ENCODE measurements at regions not wholly inside any gene's neighbourhood (a gene's known extent, or its start where the extent isn't known, plus 50 kb on each side); places are given as distances from the start of the nearest gene placed in this dataset.

DNA sequence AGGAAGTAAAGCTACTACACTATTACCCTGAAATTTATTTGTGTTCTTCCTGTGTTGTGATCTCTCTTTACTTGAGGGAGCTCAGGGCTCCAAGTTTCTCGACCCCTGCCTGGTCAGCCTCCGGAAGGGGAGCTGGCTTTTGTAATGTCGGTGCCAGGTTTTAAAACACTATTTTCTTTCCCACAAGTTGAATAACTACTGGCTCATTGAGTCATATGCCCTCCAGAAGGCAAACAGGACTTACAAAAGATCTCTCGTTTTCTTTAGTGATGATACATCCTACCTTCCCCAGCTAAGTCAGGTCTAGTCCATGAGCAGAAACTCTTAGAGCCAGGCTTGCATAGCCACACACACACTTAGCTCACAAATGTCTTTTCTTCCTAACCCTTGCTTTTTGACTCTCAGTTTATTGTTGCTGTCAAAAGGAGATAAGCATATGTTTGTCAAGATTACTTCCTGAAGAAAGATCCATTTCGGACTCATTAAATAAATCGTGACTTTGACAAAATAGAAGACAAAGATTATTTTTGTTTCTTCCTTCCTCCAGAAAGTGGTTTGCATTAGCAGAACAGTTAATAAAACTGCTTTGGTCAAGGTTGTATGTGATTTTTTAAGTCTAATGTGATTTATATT, 209.8 kb upstream of the FLRT2 start:
- no peak overlapping the region for H3K27ac ChIP-seq (ENCODE audit: low read depth)
- H3K4me3 Mint-ChIP-seq: no peak overlapping the region

DNA sequence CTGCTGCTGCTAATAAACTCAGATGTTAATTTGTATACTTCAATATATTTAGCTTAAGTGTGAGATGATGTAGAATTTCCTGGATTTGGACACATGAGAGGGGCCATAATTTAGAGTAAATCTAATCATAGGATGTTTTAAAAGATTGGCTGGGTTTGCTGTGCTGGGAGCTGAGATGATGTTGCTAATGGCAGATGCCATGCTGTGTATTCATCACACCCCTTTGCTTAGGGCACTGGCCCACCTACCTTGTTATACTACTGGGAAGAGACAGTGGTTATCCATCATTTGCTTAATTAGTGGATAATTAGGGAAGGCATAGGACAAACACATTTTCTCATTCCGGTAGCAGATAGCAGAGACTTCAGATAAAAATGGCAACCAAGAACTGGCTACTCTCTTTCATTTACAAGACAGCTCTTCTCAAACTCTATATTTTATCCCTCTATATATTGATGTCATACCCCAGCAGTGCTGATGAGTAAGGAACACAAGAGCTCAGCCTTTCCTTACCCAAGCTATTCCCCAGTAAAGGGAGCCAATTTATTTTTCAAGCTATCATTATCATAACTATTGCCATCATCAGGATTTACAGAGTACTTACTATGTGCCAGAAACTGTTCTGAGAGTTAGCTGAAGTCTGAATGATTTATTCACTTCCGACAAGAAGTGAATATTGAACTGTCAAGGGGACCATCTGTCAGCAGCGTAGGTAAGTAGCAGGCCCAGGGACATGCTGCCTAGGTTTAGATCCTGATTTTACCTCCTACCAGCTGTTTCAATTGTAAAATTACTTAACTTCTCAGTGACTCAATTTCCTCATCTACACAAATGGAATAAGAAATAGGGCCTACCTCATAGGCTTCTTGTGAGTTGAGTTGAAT, 204.6 kb upstream of the FLRT2 start:
- Histone ChIP-seq H3K27me3 (ENCODE audit: insufficient read depth) (no peaks in the 10 kb centered on the region), H3K9me2 (ENCODE audit: insufficient read depth) (peaks cover 17% of the 10 kb centered on the region), H3K4me2 (no peak overlapping the region), H3K79me2 (replicated peaks; ENCODE audit: insufficient read depth) (no peaks in the 10 kb centered on the region), H2AFZ (no peak overlapping the region), H3K4me3 (no peak overlapping the region), H3K36me3 (ENCODE audit: insufficient read depth) (no peaks in the 10 kb centered on the region), H3F3A (replicated peaks; ENCODE audit: low read depth) (no peaks in the 10 kb centered on the region), H4K20me1 (replicated peaks; ENCODE audit: insufficient read depth) (no peaks in the 10 kb centered on the region), H3K4me1 (ENCODE audit: insufficient read depth) (no peaks in the 10 kb centered on the region), H3K27ac (ENCODE audit: low read depth) (no peak overlapping the region)
- Mint-ChIP-seq H3K4me1 (peaks cover 17% of the 10 kb centered on the region), H3K36me3 (ENCODE audit: low read depth) (no peaks in the 10 kb centered on the region), H3K4me3 (no peak overlapping the region), H3K27ac (no peak overlapping the region), H3K27me3 (ENCODE audit: insufficient read depth, low read depth, poor library complexity) (no peaks in the 10 kb centered on the region), H3K9me3 (no peaks in the 10 kb centered on the region; the same call in 2 of the 3 replicates)
- DNase-seq (ENCODE audit: low spot score) (no peak), ATAC-seq (no peak)
- TF ChIP-seq, protein P1, sequence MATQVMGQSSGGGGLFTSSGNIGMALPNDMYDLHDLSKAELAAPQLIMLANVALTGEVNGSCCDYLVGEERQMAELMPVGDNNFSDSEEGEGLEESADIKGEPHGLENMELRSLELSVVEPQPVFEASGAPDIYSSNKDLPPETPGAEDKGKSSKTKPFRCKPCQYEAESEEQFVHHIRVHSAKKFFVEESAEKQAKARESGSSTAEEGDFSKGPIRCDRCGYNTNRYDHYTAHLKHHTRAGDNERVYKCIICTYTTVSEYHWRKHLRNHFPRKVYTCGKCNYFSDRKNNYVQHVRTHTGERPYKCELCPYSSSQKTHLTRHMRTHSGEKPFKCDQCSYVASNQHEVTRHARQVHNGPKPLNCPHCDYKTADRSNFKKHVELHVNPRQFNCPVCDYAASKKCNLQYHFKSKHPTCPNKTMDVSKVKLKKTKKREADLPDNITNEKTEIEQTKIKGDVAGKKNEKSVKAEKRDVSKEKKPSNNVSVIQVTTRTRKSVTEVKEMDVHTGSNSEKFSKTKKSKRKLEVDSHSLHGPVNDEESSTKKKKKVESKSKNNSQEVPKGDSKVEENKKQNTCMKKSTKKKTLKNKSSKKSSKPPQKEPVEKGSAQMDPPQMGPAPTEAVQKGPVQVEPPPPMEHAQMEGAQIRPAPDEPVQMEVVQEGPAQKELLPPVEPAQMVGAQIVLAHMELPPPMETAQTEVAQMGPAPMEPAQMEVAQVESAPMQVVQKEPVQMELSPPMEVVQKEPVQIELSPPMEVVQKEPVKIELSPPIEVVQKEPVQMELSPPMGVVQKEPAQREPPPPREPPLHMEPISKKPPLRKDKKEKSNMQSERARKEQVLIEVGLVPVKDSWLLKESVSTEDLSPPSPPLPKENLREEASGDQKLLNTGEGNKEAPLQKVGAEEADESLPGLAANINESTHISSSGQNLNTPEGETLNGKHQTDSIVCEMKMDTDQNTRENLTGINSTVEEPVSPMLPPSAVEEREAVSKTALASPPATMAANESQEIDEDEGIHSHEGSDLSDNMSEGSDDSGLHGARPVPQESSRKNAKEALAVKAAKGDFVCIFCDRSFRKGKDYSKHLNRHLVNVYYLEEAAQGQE (IDR thresholded peaks at IDR 0.05; ENCODE audit: unreplicated experiment): no peak
- TF ChIP-seq JUNB (IDR thresholded peaks at IDR 0.05; ENCODE audit: unreplicated experiment) (no peak), ZNF331 (CRISPR knock-in tag; IDR thresholded peaks at IDR 0.05; ENCODE audit: low read depth) (no peak), EZH2phosphoT487 (IDR thresholded peaks at IDR 0.05; ENCODE audit: unreplicated experiment) (no peak), STAT1 (IDR thresholded peaks at IDR 0.05; ENCODE audit: unreplicated experiment) (no peak), NANOG (IDR thresholded peaks at IDR 0.05; ENCODE audit: borderline replicate concordance) (no peak), CREB1 (CRISPR knock-in tag; IDR thresholded peaks at IDR 0.05; ENCODE audit: low read depth) (no peak)
- TF ChIP-seq, protein P2, sequence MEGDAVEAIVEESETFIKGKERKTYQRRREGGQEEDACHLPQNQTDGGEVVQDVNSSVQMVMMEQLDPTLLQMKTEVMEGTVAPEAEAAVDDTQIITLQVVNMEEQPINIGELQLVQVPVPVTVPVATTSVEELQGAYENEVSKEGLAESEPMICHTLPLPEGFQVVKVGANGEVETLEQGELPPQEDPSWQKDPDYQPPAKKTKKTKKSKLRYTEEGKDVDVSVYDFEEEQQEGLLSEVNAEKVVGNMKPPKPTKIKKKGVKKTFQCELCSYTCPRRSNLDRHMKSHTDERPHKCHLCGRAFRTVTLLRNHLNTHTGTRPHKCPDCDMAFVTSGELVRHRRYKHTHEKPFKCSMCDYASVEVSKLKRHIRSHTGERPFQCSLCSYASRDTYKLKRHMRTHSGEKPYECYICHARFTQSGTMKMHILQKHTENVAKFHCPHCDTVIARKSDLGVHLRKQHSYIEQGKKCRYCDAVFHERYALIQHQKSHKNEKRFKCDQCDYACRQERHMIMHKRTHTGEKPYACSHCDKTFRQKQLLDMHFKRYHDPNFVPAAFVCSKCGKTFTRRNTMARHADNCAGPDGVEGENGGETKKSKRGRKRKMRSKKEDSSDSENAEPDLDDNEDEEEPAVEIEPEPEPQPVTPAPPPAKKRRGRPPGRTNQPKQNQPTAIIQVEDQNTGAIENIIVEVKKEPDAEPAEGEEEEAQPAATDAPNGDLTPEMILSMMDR (conservative IDR thresholded peaks at IDR 0.05; ENCODE audit: low read depth in 2 of 2): no peak

More for the DNA sequence above, 209.8 kb upstream of the FLRT2 start:
- no peak overlapping the region for H3K4me3 ChIP-seq
- H4K20me1 ChIP-seq (replicated peaks; ENCODE audit: insufficient read depth): no peaks in the 10 kb centered on the region
- no peak for DNase-seq (ENCODE audit: low spot score)
- H3K36me3 ChIP-seq (ENCODE audit: insufficient read depth): no peaks in the 10 kb centered on the region
- H3K9me3 Mint-ChIP-seq: no peaks in the 10 kb centered on the region; the same call in 2 of the 3 replicates
- H3K4me1 ChIP-seq (ENCODE audit: insufficient read depth): peaks cover 11% of the 10 kb centered on the region; the same call in 1 of the 2 replicates
- peaks cover 31% of the 10 kb centered on the region for H3K4me1 Mint-ChIP-seq
- no peak for ATAC-seq
- H3K79me2 ChIP-seq (replicated peaks; ENCODE audit: insufficient read depth): no peaks in the 10 kb centered on the region
- no peaks in the 10 kb centered on the region for H3K27me3 Mint-ChIP-seq (ENCODE audit: insufficient read depth, low read depth, poor library complexity)
- TF ChIP-seq, protein P3, sequence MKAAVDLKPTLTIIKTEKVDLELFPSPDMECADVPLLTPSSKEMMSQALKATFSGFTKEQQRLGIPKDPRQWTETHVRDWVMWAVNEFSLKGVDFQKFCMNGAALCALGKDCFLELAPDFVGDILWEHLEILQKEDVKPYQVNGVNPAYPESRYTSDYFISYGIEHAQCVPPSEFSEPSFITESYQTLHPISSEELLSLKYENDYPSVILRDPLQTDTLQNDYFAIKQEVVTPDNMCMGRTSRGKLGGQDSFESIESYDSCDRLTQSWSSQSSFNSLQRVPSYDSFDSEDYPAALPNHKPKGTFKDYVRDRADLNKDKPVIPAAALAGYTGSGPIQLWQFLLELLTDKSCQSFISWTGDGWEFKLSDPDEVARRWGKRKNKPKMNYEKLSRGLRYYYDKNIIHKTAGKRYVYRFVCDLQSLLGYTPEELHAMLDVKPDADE (IDR thresholded peaks at IDR 0.05): no peak
- TF ChIP-seq, protein P1 (IDR thresholded peaks at IDR 0.05; ENCODE audit: unreplicated experiment): no peak
- no peak for TF ChIP-seq NANOG (IDR thresholded peaks at IDR 0.05; ENCODE audit: borderline replicate concordance)
- no peak overlapping the region; the same call in 1 of the 2 replicates for H2AFZ ChIP-seq
- H3K27me3 ChIP-seq (ENCODE audit: insufficient read depth): no peaks in the 10 kb centered on the region
- peaks cover 17% of the 10 kb centered on the region for H3K9me2 ChIP-seq (ENCODE audit: insufficient read depth)
- H3K36me3 Mint-ChIP-seq (ENCODE audit: low read depth): no peaks in the 10 kb centered on the region
- no peak overlapping the region for H3K27ac Mint-ChIP-seq
- no peaks in the 10 kb centered on the region for H3F3A ChIP-seq (replicated peaks; ENCODE audit: low read depth)
- no peak overlapping the region for H3K4me2 ChIP-seq

All from GM23338 (cell line).